Ascending aorta (tissue), 2 donors: ENCODE measurements at regions not wholly inside any gene's neighbourhood (a gene's known extent, or its start where the extent isn't known, plus 50 kb on each side); places are given as distances from the start of the nearest gene placed in this dataset.

ENCODE experiments used
- DNase-seq, 2 donors: peaks; one replicate each; pipeline ENCODE4 v3.0.0-alpha.2; 2019; ENCODE audit warnings: low spot score in 2 of 2
- H3K27ac ChIP-seq, 2 donors: fragments of 200-600 bp; sonication (generic); one replicate each; pipeline ENCODE4 v1.5.1; 2016 to 2017; ENCODE audit warnings: mild to moderate bottlenecking in 1 of 2
- H3K27me3 ChIP-seq: fragments of 200-600 bp; sonication (generic); one replicate; pipeline ENCODE4 v1.5.1; 2017
- H3K36me3 ChIP-seq, 2 donors: fragments of 200-600 bp; sonication (generic); one replicate each; pipeline ENCODE4 v1.5.1; 2016
- H3K4me1 ChIP-seq, 2 donors: fragments of 200-600 bp; sonication (generic); one replicate each; pipeline ENCODE4 v1.5.1; 2016 to 2017; ENCODE audit warnings: mild to moderate bottlenecking in 1 of 2
- H3K4me3 ChIP-seq, 2 donors: fragments of 200-600 bp; sonication (generic); one replicate each; pipeline ENCODE4 v1.5.1; 2016 to 2017; ENCODE audit warnings: mild to moderate bottlenecking in 1 of 2
- H3K9me3 ChIP-seq, 2 donors: fragments of 200-600 bp; sonication (generic); one replicate each; pipeline ENCODE4 v1.5.1; 2016
- intact Hi-C: fragments of 100-400 bp; cut with DNase I; formaldehyde crosslinking; loops from one replicate; pipeline ENCODE4 v1.15.1; 2023
- TF ChIP-seq, protein P1 (sequence below), 3 experiments: fragments of 200-600 bp in 2 of 3; fragments of 450-650 bp in 1 of 3; sonication (generic) in 2 of 3; IDR thresholded peaks; one replicate each; pipeline ENCODE4 v1.5.1; 2016 to 2019; ENCODE audit warnings: antibody characterized with exemption in 3 of 3, mild to moderate bottlenecking in 1 of 3, moderate library complexity in 1 of 3

GRCh38 chr1:115423776-115424175 lies 85.7 kb upstream of the NGF start:
- Histone ChIP-seq H3K27ac (no peak overlapping the region), H3K36me3 (no peaks in the 10 kb centered on the region), H3K4me3 (no peak overlapping the region), H3K27me3 (no peaks in the 10 kb centered on the region), H3K9me3 (no peaks in the 10 kb centered on the region), H3K4me1 (peaks cover 0 to 13% of the 10 kb centered on the region in 2 donors)
- TF ChIP-seq, protein P1, sequence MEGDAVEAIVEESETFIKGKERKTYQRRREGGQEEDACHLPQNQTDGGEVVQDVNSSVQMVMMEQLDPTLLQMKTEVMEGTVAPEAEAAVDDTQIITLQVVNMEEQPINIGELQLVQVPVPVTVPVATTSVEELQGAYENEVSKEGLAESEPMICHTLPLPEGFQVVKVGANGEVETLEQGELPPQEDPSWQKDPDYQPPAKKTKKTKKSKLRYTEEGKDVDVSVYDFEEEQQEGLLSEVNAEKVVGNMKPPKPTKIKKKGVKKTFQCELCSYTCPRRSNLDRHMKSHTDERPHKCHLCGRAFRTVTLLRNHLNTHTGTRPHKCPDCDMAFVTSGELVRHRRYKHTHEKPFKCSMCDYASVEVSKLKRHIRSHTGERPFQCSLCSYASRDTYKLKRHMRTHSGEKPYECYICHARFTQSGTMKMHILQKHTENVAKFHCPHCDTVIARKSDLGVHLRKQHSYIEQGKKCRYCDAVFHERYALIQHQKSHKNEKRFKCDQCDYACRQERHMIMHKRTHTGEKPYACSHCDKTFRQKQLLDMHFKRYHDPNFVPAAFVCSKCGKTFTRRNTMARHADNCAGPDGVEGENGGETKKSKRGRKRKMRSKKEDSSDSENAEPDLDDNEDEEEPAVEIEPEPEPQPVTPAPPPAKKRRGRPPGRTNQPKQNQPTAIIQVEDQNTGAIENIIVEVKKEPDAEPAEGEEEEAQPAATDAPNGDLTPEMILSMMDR (IDR thresholded peaks at IDR 0.05): no peak
- no peak for DNase-seq
- intact Hi-C loops: no loop called here

DNA sequence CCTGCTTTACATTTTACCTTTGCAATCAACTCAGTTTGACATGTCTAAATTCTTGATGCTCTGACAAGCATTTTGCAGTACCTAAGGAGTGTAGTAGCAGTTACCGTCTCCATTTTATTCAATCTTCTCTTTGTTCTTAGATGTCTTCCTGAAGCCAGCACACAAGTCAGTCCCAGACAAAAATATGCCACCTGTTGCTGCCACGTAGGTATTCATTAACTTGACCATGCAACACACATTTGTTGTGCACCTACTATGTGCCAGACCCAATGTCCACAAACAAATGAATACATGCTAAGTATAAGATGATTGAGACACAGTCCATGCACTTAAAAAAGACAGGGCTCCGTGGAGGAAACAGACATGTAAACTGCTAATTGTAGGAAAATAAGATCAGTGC lies 81.5 kb upstream of the NGF start:
- Histone ChIP-seq H3K4me3 (no peak overlapping the region), H3K27me3 (no peaks in the 10 kb centered on the region), H3K27ac (no peak overlapping the region), H3K9me3 (no peaks in the 10 kb centered on the region), H3K4me1 (no peaks in the 10 kb centered on the region), H3K36me3 (no peaks in the 10 kb centered on the region)
- intact Hi-C loops: no loop called here
- TF ChIP-seq, protein P1 (IDR thresholded peaks at IDR 0.05): no peak
- no peak for DNase-seq

GRCh38 chr1:115413621-115414020 lies 75.6 kb upstream of the NGF start:
- H3K27ac ChIP-seq: no peak overlapping the region
- intact Hi-C loops: no loop called here
- no peaks in the 10 kb centered on the region for H3K36me3 ChIP-seq
- no peak for DNase-seq
- TF ChIP-seq, protein P1 (IDR thresholded peaks at IDR 0.05): no peak
- H3K4me3 ChIP-seq: no peak overlapping the region
- H3K27me3 ChIP-seq: no peaks in the 10 kb centered on the region
- H3K9me3 ChIP-seq: no peaks in the 10 kb centered on the region
- H3K4me1 ChIP-seq: no peaks in the 10 kb centered on the region

DNA sequence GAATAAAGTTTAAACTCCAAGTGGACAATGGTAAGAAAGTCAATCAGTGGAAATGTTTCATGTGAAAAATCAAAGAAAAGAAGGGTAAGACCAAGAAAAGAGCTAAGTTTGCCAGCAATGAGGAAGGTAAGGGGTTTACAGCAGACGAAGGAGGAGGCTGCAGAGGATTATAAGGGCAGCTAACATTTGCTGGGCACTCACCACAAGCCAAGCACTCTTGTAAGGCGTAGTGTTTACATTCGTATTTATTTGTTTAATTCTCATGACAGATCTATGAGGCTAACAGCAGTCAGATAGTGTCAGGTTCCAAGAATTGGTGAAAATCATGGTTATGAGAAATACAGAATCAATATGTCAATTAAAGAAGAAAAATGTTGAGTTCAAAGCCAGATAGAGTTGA lies 75.2 kb upstream of the NGF start:
- no peaks in the 10 kb centered on the region for H3K36me3 ChIP-seq
- DNase-seq: no peak
- no peak overlapping the region for H3K27ac ChIP-seq
- no peaks in the 10 kb centered on the region for H3K9me3 ChIP-seq
- intact Hi-C loops: no loop called here
- TF ChIP-seq, protein P1 (IDR thresholded peaks at IDR 0.05): no peak
- no peak overlapping the region for H3K4me3 ChIP-seq
- no peaks in the 10 kb centered on the region for H3K4me1 ChIP-seq
- no peaks in the 10 kb centered on the region for H3K27me3 ChIP-seq

GRCh38 chr1:115412733-115413132 lies 74.7 kb upstream of the NGF start:
- TF ChIP-seq, protein P1 (IDR thresholded peaks at IDR 0.05): no peak
- Histone ChIP-seq H3K27ac (no peak overlapping the region), H3K9me3 (no peaks in the 10 kb centered on the region), H3K27me3 (no peaks in the 10 kb centered on the region), H3K4me1 (no peaks in the 10 kb centered on the region), H3K4me3 (no peak overlapping the region), H3K36me3 (no peaks in the 10 kb centered on the region)
- intact Hi-C loops: no loop called here
- DNase-seq: no peak

- Histone ChIP-seq H3K4me1 (no peaks in the 10 kb centered on the region), H3K4me3 (no peak overlapping the region), H3K27ac (no peak overlapping the region), H3K36me3 (no peaks in the 10 kb centered on the region), H3K27me3 (no peaks in the 10 kb centered on the region), H3K9me3 (no peaks in the 10 kb centered on the region)
- TF ChIP-seq, protein P1 (IDR thresholded peaks at IDR 0.05): no peak
- intact Hi-C loops: no loop called here
- DNase-seq: no peak
Measured at GRCh38 chr1:115412286-115412685, 74.2 kb upstream of the NGF start.
